Activated CD4-positive, alpha-beta T cell treated with anti-CD3 and anti-CD28 coated beads, Interleukin-2, amount 10 ng/mL, durations not matched to agents 7 days and 5 days (primary cell): ENCODE measurements at regions not wholly inside any gene's neighbourhood (a gene's known extent, or its start where the extent isn't known, plus 50 kb on each side); places are given as distances from the start of the nearest gene placed in this dataset.

Experiments used
- CTCF ChIA-PET: fragments of 350-600 bp; sonication (Branson Sonifier 250); formaldehyde crosslinking; loops from one replicate; lab custom pipeline; 2021; ENCODE audit warnings: antibody characterized with exemption; lab: Charles Lee
- POLR2A ChIA-PET: fragments of 350-600 bp; sonication (Branson Sonifier 250); formaldehyde crosslinking; loops from one replicate; lab custom pipeline; 2021; ENCODE audit warnings: antibody characterized with exemption; lab: Charles Lee
- DNase-seq: peaks from one replicate; pipeline ENCODE4 v3.0.0-alpha.2; 2020
- H3K27ac Mint-ChIP-seq: one replicate; pipeline ENCODE4 v1.8.0; 2021; ENCODE audit warnings: mild to moderate bottlenecking, moderate library complexity, mixed read lengths
- H3K27me3 Mint-ChIP-seq: one replicate; pipeline ENCODE4 v1.8.0; 2021; ENCODE audit warnings: mixed read lengths
- H3K36me3 Mint-ChIP-seq: one replicate; pipeline ENCODE4 v1.8.0; 2021; ENCODE audit warnings: low read depth, mixed read lengths
- H3K4me1 Mint-ChIP-seq: one replicate; pipeline ENCODE4 v1.8.0; 2021; ENCODE audit warnings: mixed read lengths
- H3K4me3 Mint-ChIP-seq: one replicate; pipeline ENCODE4 v1.8.0; 2021; ENCODE audit warnings: mild to moderate bottlenecking, moderate library complexity, mixed read lengths
- H3K9me3 Mint-ChIP-seq: one replicate; pipeline ENCODE4 v1.8.0; 2021; ENCODE audit warnings: mixed read lengths

GRCh38 chr13:47005756-47006414 is 109.0 kb upstream of the HTR2A start:
- ChIA-PET CTCF (no interaction called here), POLR2A (no interaction called here)
- no peak overlapping the region for H3K27ac Mint-ChIP-seq
- peaks cover 13% of the 10 kb centered on the region for H3K27me3 Mint-ChIP-seq
- H3K4me1 Mint-ChIP-seq = no peaks in the 10 kb centered on the region
- no peak overlapping the region for H3K4me3 Mint-ChIP-seq
- no peak for DNase-seq
- no peaks in the 10 kb centered on the region for H3K9me3 Mint-ChIP-seq
- no peaks in the 10 kb centered on the region for H3K36me3 Mint-ChIP-seq

- no peak overlapping the region for H3K27ac Mint-ChIP-seq
- no peaks in the 10 kb centered on the region for H3K9me3 Mint-ChIP-seq
- POLR2A ChIA-PET = no interaction called here
- no peak for DNase-seq
- H3K27me3 Mint-ChIP-seq = peaks cover 13% of the 10 kb centered on the region
- no peaks in the 10 kb centered on the region for H3K4me1 Mint-ChIP-seq
- H3K36me3 Mint-ChIP-seq = no peaks in the 10 kb centered on the region
- CTCF ChIA-PET = interaction anchor here (1.0 kb wide), 1 partner anchor 347 kb away, joined by 4 read pairs; no protein-coding TSS in a partner anchor
- H3K4me3 Mint-ChIP-seq = no peak overlapping the region
Measured at GRCh38 chr13:47004540-47004939, 107.7 kb upstream of the HTR2A start.

- ChIA-PET CTCF (interaction anchor here (1.0 kb wide), 1 partner anchor 347 kb away, joined by 4 read pairs; no protein-coding TSS in a partner anchor), POLR2A (no interaction called here)
- no peaks in the 10 kb centered on the region for H3K36me3 Mint-ChIP-seq
- no peak overlapping the region for H3K4me3 Mint-ChIP-seq
- peaks cover 15% of the 10 kb centered on the region for H3K27me3 Mint-ChIP-seq
- H3K27ac Mint-ChIP-seq = no peak overlapping the region
- DNase-seq = no peak
- no peaks in the 10 kb centered on the region for H3K9me3 Mint-ChIP-seq
- no peaks in the 10 kb centered on the region for H3K4me1 Mint-ChIP-seq
Measured at GRCh38 chr13:47004027-47004426, 107.2 kb upstream of the HTR2A start.

GRCh38 chr13:47000165-47000564 is 103.3 kb upstream of the HTR2A start:
- CTCF ChIA-PET = no interaction called here
- no peak overlapping the region for H3K4me3 Mint-ChIP-seq
- no peak for DNase-seq
- POLR2A ChIA-PET = no interaction called here
- H3K36me3 Mint-ChIP-seq = no peaks in the 10 kb centered on the region
- peaks cover 11% of the 10 kb centered on the region for H3K27me3 Mint-ChIP-seq
- H3K9me3 Mint-ChIP-seq = no peaks in the 10 kb centered on the region
- no peaks in the 10 kb centered on the region for H3K4me1 Mint-ChIP-seq
- no peak overlapping the region for H3K27ac Mint-ChIP-seq

GRCh38 chr13:46996316-46997030 is 99.6 kb upstream of the HTR2A start:
- no peaks in the 10 kb centered on the region for H3K9me3 Mint-ChIP-seq
- no peak for DNase-seq
- H3K4me3 Mint-ChIP-seq = no peak overlapping the region
- ChIA-PET CTCF (no interaction called here), POLR2A (no interaction called here)
- no peaks in the 10 kb centered on the region for H3K36me3 Mint-ChIP-seq
- H3K4me1 Mint-ChIP-seq = no peaks in the 10 kb centered on the region
- no peak overlapping the region for H3K27ac Mint-ChIP-seq
- peaks cover 2% of the 10 kb centered on the region for H3K27me3 Mint-ChIP-seq

GRCh38 chr13:46995874-46996273 is 99.0 kb upstream of the HTR2A start:
- Mint-ChIP-seq H3K4me3 (no peak overlapping the region), H3K36me3 (no peaks in the 10 kb centered on the region), H3K9me3 (no peaks in the 10 kb centered on the region), H3K4me1 (no peaks in the 10 kb centered on the region), H3K27ac (no peak overlapping the region), H3K27me3 (peaks cover 2% of the 10 kb centered on the region)
- ChIA-PET CTCF (interaction anchor here (1.3 kb wide), 1 partner anchor 160 kb away, joined by 3 read pairs; no protein-coding TSS in a partner anchor), POLR2A (no interaction called here)
- DNase-seq = no peak

- H3K27me3 Mint-ChIP-seq = peaks cover 2% of the 10 kb centered on the region
- no peak overlapping the region for H3K27ac Mint-ChIP-seq
- ChIA-PET CTCF (interaction anchor here (1.3 kb wide), 1 partner anchor 159 kb away, joined by 3 read pairs; no protein-coding TSS in a partner anchor), POLR2A (no interaction called here)
- no peaks in the 10 kb centered on the region for H3K4me1 Mint-ChIP-seq
- no peak overlapping the region for H3K4me3 Mint-ChIP-seq
- DNase-seq = no peak
- no peaks in the 10 kb centered on the region for H3K9me3 Mint-ChIP-seq
- H3K36me3 Mint-ChIP-seq = no peaks in the 10 kb centered on the region
Measured at GRCh38 chr13:46994492-46994891, 97.6 kb upstream of the HTR2A start.

GRCh38 chr13:46992383-46992952 is 95.6 kb upstream of the HTR2A start:
- POLR2A ChIA-PET = no interaction called here
- Mint-ChIP-seq H3K9me3 (no peaks in the 10 kb centered on the region), H3K36me3 (no peaks in the 10 kb centered on the region), H3K27me3 (peaks cover 3% of the 10 kb centered on the region), H3K27ac (no peak overlapping the region), H3K4me1 (no peaks in the 10 kb centered on the region), H3K4me3 (no peak overlapping the region)
- CTCF ChIA-PET = interaction anchor here (0.8 kb wide), 1 partner anchor 33 kb away, joined by 3 read pairs; no protein-coding TSS in a partner anchor
- DNase-seq = no peak

GRCh38 chr13:46983881-46984280 is 87.0 kb upstream of the HTR2A start:
- DNase-seq = no peak
- Mint-ChIP-seq H3K4me1 (peaks cover 16% of the 10 kb centered on the region), H3K27ac (no peak overlapping the region), H3K9me3 (no peaks in the 10 kb centered on the region), H3K4me3 (no peak overlapping the region), H3K36me3 (no peaks in the 10 kb centered on the region), H3K27me3 (peaks cover 9% of the 10 kb centered on the region)
- ChIA-PET POLR2A (no interaction called here), CTCF (no interaction called here)

- no peak overlapping the region for H3K27ac Mint-ChIP-seq
- no peak overlapping the region for H3K4me3 Mint-ChIP-seq
- H3K9me3 Mint-ChIP-seq = peaks cover under 1% of the 10 kb centered on the region
- ChIA-PET POLR2A (no interaction called here), CTCF (no interaction called here)
- H3K36me3 Mint-ChIP-seq = no peaks in the 10 kb centered on the region
- peaks cover 16% of the 10 kb centered on the region for H3K4me1 Mint-ChIP-seq
- peaks cover 7% of the 10 kb centered on the region for H3K27me3 Mint-ChIP-seq
- DNase-seq = peak; percentile 33
Measured at GRCh38 chr13:46982856-46983582, 86.2 kb upstream of the HTR2A start.

GRCh38 chr13:46975173-46975572 is 78.3 kb upstream of the HTR2A start:
- Mint-ChIP-seq H3K9me3 (peaks cover 18% of the 10 kb centered on the region), H3K4me1 (no peaks in the 10 kb centered on the region), H3K27me3 (peaks cover 6% of the 10 kb centered on the region), H3K36me3 (no peaks in the 10 kb centered on the region), H3K4me3 (no peak overlapping the region), H3K27ac (no peak overlapping the region)
- ChIA-PET POLR2A (no interaction called here), CTCF (no interaction called here)
- no peak for DNase-seq

GRCh38 chr13:46968450-46968849 is 71.6 kb upstream of the HTR2A start:
- no peaks in the 10 kb centered on the region for H3K9me3 Mint-ChIP-seq
- H3K27me3 Mint-ChIP-seq = peaks cover 2% of the 10 kb centered on the region
- H3K4me3 Mint-ChIP-seq = no peak overlapping the region
- DNase-seq = no peak
- POLR2A ChIA-PET = no interaction called here
- CTCF ChIA-PET = no interaction called here
- no peak overlapping the region for H3K27ac Mint-ChIP-seq
- no peaks in the 10 kb centered on the region for H3K36me3 Mint-ChIP-seq
- no peaks in the 10 kb centered on the region for H3K4me1 Mint-ChIP-seq
